Psoas muscle (tissue), 7 donors: ENCODE measurements at regions not wholly inside any gene's neighbourhood (a gene's known extent, or its start where the extent isn't known, plus 50 kb on each side); places are given as distances from the start of the nearest gene placed in this dataset.

Experiments
- ATAC-seq, 4 donors: fragments of 200-7000 bp; cut with Tn5 transposase; one replicate each; pipeline ENCODE4 v1.9.1; 2020; ENCODE audit warnings: moderate library complexity in 3 of 4, mild to moderate bottlenecking in 2 of 4
- DNase-seq, 2 donors: peaks; one replicate each; pipeline ENCODE4 v3.0.0-alpha.2; 2020
- H3K27ac ChIP-seq: fragments of 200-600 bp; one replicate; pipeline ENCODE4 v1.8.0; 2022
- H3K27me3 ChIP-seq, 3 donors: fragments of 200-600 bp in 1 of 3; one replicate each; pipeline versions ENCODE4 v1.6.1 to v1.8.0; 2013 to 2022; ENCODE audit warnings: low read length in 2 of 3, mild to moderate bottlenecking in 2 of 3, moderate library complexity in 1 of 3; ENCODE audit not compliant: insufficient read depth in 3 of 3
- H3K36me3 ChIP-seq, 2 donors: fragments of 200-600 bp in 1 of 2; one replicate each; pipeline versions ENCODE4 v1.6.1 to v1.8.0; 2013 to 2022; ENCODE audit warnings: low read depth in 1 of 2, mild to moderate bottlenecking in 1 of 2, moderate library complexity in 1 of 2; ENCODE audit not compliant: insufficient read depth in 1 of 2
- H3K4me1 ChIP-seq: fragments of 200-600 bp; one replicate; pipeline ENCODE4 v1.8.0; 2022
- H3K4me3 ChIP-seq: fragments of 200-600 bp; one replicate; pipeline ENCODE4 v1.8.0; 2022; ENCODE audit warnings: mild to moderate bottlenecking
- H3K9me3 ChIP-seq: fragments of 200-600 bp; one replicate; pipeline ENCODE4 v1.8.0; 2022
- CTCF ChIP-seq: fragments of 200-600 bp; IDR thresholded peaks from one replicate; pipeline ENCODE4 v1.8.0; 2022; ENCODE audit warnings: antibody characterized with exemption
- WGBS, 3 donors: extraction: QIAGEN DNeasy Blood & Tissue Kit; methylation state at CpG; one replicate each; pipeline versions ENCODE4 v1.1.6 to v1.1.7; 2013; 5-methylcytosine and 5-hydroxymethylcytosine counted together
- intact Hi-C, 2 donors: fragments of 100-400 bp; cut with DNase I; formaldehyde crosslinking; loops; one replicate each; pipeline versions ENCODE4 v1.11.0 to v1.14.2; 2022
- donor health status: healthy with polysubstance abuse.
- donor health status: DM: no; HTN: no; CAD: no; lungs with moderate emphysema.
- donor health status: Bipolar disorder and iron deficiency.
- donor health status: healthy.
- donor health status: DM: yes; HTN: yes; CAD: no.
- donor health status: DM: no; HTN: no; CAD: no.
- donor health status: DM: yes; HTN: yes; CAD: no.

- no peaks in the 10 kb centered on the region for H3K9me3 ChIP-seq
- H3K4me3 ChIP-seq: no peak overlapping the region
- H3K4me1 ChIP-seq: no peaks in the 10 kb centered on the region
- DNase-seq: no peak
- WGBS, 3 donors: 68 to 87% (median 74%) methylated on average over 3 of the region's 3 CpGs
- no peaks in the 10 kb centered on the region for H3K36me3 ChIP-seq
- ATAC-seq: no peak
- no peak for TF ChIP-seq CTCF
- H3K27ac ChIP-seq: no peak overlapping the region
- intact Hi-C loops: no loop called here
- H3K27me3 ChIP-seq: peaks cover 0 to 12% (median 0%) of the 10 kb centered on the region in 3 donors
These were observed 55.7 kb upstream of the RUNX3 start for GRCh38 chr1:24985737-24986136.

GRCh38 chr1:24984800-24985522, 54.9 kb upstream of the RUNX3 start:
- DNase-seq: no peak
- 63 to 71% (median 68%) methylated on average over 5 of the region's 5 CpGs for WGBS, 3 donors

GRCh38 chr1:24984300-24984699, 54.2 kb upstream of the RUNX3 start:
- Histone ChIP-seq H3K36me3 (no peaks in the 10 kb centered on the region), H3K4me3 (no peak overlapping the region), H3K9me3 (no peaks in the 10 kb centered on the region), H3K4me1 (no peaks in the 10 kb centered on the region), H3K27me3 (peaks cover 0 to 6% (median 0%) of the 10 kb centered on the region in 3 donors), H3K27ac (no peak overlapping the region)
- 54 to 69% (median 64%) methylated on average over 2 of the region's 2 CpGs for WGBS, 3 donors
- intact Hi-C loops: no loop called here
- DNase-seq (no peak), ATAC-seq (no peak)
- TF ChIP-seq CTCF: no peak

More at GRCh38 chr1:24984800-24985522, 54.9 kb upstream of the RUNX3 start:
- Histone ChIP-seq H3K4me1 (no peaks in the 10 kb centered on the region), H3K27me3 (peaks cover 0 to 12% (median 0%) of the 10 kb centered on the region in 3 donors), H3K9me3 (no peaks in the 10 kb centered on the region), H3K36me3 (no peaks in the 10 kb centered on the region), H3K4me3 (no peak overlapping the region), H3K27ac (no peak overlapping the region)
- intact Hi-C loops: no loop called here
- TF ChIP-seq CTCF: no peak
- no peak for ATAC-seq

- ATAC-seq (no peak), DNase-seq (peak in 1 of 2 donors; percentile 33)
- Histone ChIP-seq H3K36me3 (no peaks in the 10 kb centered on the region), H3K4me3 (no peak overlapping the region), H3K27me3 (no peaks in the 10 kb centered on the region), H3K4me1 (no peaks in the 10 kb centered on the region), H3K9me3 (no peaks in the 10 kb centered on the region), H3K27ac (no peak overlapping the region)
- WGBS, 3 donors: 78 to 79% (median 78%) methylated on average over 12 of the region's 12 CpGs
- TF ChIP-seq CTCF: no peak
- intact Hi-C loops: no loop called here
These were observed 53.1 kb upstream of the RUNX3 start for GRCh38 chr1:24983006-24983680.
